ENCODE measurements at regions not wholly inside any gene's neighbourhood (a gene's known extent, or its start where the extent isn't known, plus 50 kb on each side); places are given as distances from the start of the nearest gene placed in this dataset.

DNA sequence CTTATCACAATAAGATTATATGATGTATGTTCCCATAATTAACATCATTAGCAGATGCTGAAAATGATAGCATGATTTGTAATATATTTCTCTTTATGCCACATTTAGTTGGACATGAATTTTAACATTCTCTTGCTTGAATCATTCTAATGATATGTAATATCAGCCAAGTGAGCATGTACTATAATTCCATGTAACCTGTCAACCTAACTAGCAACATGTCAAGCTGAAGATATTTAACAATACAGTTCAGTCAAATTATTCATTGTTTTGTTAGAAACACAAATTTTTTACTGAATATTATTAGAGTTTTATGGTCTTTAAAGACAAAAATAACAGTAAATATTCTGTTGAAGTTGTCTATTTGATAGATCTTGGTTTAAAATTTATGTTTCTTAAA is 920.4 kb upstream of the PCDH10 start:
- TF ChIP-seq, protein P1, sequence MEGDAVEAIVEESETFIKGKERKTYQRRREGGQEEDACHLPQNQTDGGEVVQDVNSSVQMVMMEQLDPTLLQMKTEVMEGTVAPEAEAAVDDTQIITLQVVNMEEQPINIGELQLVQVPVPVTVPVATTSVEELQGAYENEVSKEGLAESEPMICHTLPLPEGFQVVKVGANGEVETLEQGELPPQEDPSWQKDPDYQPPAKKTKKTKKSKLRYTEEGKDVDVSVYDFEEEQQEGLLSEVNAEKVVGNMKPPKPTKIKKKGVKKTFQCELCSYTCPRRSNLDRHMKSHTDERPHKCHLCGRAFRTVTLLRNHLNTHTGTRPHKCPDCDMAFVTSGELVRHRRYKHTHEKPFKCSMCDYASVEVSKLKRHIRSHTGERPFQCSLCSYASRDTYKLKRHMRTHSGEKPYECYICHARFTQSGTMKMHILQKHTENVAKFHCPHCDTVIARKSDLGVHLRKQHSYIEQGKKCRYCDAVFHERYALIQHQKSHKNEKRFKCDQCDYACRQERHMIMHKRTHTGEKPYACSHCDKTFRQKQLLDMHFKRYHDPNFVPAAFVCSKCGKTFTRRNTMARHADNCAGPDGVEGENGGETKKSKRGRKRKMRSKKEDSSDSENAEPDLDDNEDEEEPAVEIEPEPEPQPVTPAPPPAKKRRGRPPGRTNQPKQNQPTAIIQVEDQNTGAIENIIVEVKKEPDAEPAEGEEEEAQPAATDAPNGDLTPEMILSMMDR (conservative IDR thresholded peaks at IDR 0.05; ENCODE audit: low read length) = no peak
- TF ChIP-seq EZH2phosphoT487 (IDR thresholded peaks at IDR 0.05; ENCODE audit: borderline replicate concordance) = no peak

All from Loucy (cell line).